ENCODE measurements at regions not wholly inside any gene's neighbourhood (a gene's known extent, or its start where the extent isn't known, plus 50 kb on each side); places are given as distances from the start of the nearest gene placed in this dataset.

GRCh38 chr10:131014271-131014670, 297.2 kb downstream of the TCERG1L start:
- DNase-seq, result no peak
- H2BK12ac ChIP-seq (ENCODE audit: insufficient read length, low read depth, low read length), result no peak overlapping the region
- no peak overlapping the region for H3K56ac ChIP-seq (ENCODE audit: insufficient read length, low read depth, low read length)
- no peak overlapping the region for H2AK5ac ChIP-seq (ENCODE audit: insufficient read length, low read length)
- H3K4ac ChIP-seq (ENCODE audit: low read depth, low read length), result no peak overlapping the region
- no peak overlapping the region for H4K8ac ChIP-seq (replicated peaks; ENCODE audit: insufficient read length, low read depth, low read length)
- no peak overlapping the region for H3K18ac ChIP-seq (ENCODE audit: insufficient read length, low read depth, low read length)
- no peaks in the 10 kb centered on the region for H3K9me3 ChIP-seq (ENCODE audit: control insufficient read depth, low read depth, low read length)
- H3K36me3 Mint-ChIP-seq (ENCODE audit: insufficient read depth in 1 of 3, low read depth in 3 of 3), result no peaks in the 10 kb centered on the region
- WGBS (ENCODE audit: extremely low coverage, insufficient read length, low lambda C conversion rate), result no CpG with 5 or more reads among the region's 3 CpGs
- no peaks in the 10 kb centered on the region for H4K20me1 ChIP-seq (ENCODE audit: control insufficient read depth, insufficient read depth, insufficient read length)
- H3K9ac ChIP-seq (ENCODE audit: extremely low read depth, insufficient read length, low read length), result no peak overlapping the region
- no peak overlapping the region for H2BK5ac ChIP-seq (ENCODE audit: insufficient read length, low read length)
- 0 out of 5 replicates have a peak, but pooled peaks cover 0 to 2% of the 10 kb centered on the region in 2 experiments for H3K9me3 Mint-ChIP-seq
- no peak for TF ChIP-seq CTCF (conservative IDR thresholded peaks at IDR 0.05)
- no peaks in the 10 kb centered on the region for H3K23me2 ChIP-seq (ENCODE audit: insufficient read length, low read depth, low read length, poor library complexity, severe bottlenecking)
- no peak overlapping the region for H2BK120ac ChIP-seq (ENCODE audit: low read depth, low read length, poor library complexity, severe bottlenecking)
- H3K27me3 Mint-ChIP-seq (ENCODE audit: low read depth), result no peaks in the 10 kb centered on the region; the same call in 1 of the 2 replicates
- no peaks in the 10 kb centered on the region for H3K79me1 ChIP-seq (ENCODE audit: insufficient read depth, low read depth, low read length, poor library complexity, severe bottlenecking)
- H3K4me1 ChIP-seq (ENCODE audit: insufficient read depth, low read length), result no peaks in the 10 kb centered on the region
- no peak overlapping the region for H3K14ac ChIP-seq (ENCODE audit: insufficient read depth, low read length)
- H3K27ac Mint-ChIP-seq, result no peak overlapping the region
- no peak overlapping the region for H3T11ph ChIP-seq (ENCODE audit: low read length)
- no peak overlapping the region for H3K27ac ChIP-seq (ENCODE audit: insufficient read length, low read depth, low read length)
- H2BK15ac ChIP-seq (ENCODE audit: low read depth, low read length), result no peak overlapping the region
- no peaks in the 10 kb centered on the region for H3K27me3 ChIP-seq (ENCODE audit: insufficient read depth, low read length)
- H3K79me2 ChIP-seq (ENCODE audit: insufficient read depth, low read length), result no peaks in the 10 kb centered on the region
- H3K4me1 Mint-ChIP-seq, result peaks cover 5 to 7% of the 10 kb centered on the region in 2 experiments
- no peak overlapping the region for H4K91ac ChIP-seq (ENCODE audit: insufficient read length, low read depth, low read length)
- H3K4me3 Mint-ChIP-seq, result no peak overlapping the region
- H3K23ac ChIP-seq (ENCODE audit: insufficient read length, low read depth, low read length), result no peak overlapping the region
- H2AFZ ChIP-seq (ENCODE audit: low read length), result no peak overlapping the region
- H2BK20ac ChIP-seq (ENCODE audit: low read depth, low read length, poor library complexity, severe bottlenecking), result no peak overlapping the region
- H3K4me2 ChIP-seq (ENCODE audit: insufficient read depth, insufficient read length, low read length), result no peak overlapping the region
- no peak overlapping the region for H4K5ac ChIP-seq (ENCODE audit: insufficient read length, low read depth, low read length)

Data from H9 (cell line).